ENCODE measurements at regions not wholly inside any gene's neighbourhood (a gene's known extent, or its start where the extent isn't known, plus 50 kb on each side); places are given as distances from the start of the nearest gene placed in this dataset.

DNA sequence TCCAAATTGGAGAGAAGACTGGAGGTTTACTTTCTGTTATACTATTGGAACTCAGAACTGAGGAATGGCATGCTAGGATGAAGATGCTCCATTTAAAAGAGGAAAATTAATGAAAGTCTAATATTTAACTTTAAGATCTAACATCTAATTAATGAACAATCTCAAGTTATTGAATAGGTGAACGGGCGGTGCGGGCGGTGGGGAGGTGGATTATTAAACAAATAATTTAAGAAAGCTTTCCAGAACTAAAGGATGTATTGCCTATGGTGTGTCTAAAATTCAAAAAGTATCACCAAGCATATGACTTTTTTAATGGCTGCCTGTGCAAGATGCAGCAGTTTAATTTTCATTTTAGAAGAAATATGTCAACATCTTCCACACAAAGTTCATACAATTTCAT lies 1747.1 kb upstream of the SEL1L start:
- no peak for TF ChIP-seq FOXP2 (optimal IDR thresholded peaks at IDR 0.05; ENCODE audit: borderline replicate concordance, extremely low read depth, extremely low read length, insufficient read depth)
- TF ChIP-seq, protein P1, sequence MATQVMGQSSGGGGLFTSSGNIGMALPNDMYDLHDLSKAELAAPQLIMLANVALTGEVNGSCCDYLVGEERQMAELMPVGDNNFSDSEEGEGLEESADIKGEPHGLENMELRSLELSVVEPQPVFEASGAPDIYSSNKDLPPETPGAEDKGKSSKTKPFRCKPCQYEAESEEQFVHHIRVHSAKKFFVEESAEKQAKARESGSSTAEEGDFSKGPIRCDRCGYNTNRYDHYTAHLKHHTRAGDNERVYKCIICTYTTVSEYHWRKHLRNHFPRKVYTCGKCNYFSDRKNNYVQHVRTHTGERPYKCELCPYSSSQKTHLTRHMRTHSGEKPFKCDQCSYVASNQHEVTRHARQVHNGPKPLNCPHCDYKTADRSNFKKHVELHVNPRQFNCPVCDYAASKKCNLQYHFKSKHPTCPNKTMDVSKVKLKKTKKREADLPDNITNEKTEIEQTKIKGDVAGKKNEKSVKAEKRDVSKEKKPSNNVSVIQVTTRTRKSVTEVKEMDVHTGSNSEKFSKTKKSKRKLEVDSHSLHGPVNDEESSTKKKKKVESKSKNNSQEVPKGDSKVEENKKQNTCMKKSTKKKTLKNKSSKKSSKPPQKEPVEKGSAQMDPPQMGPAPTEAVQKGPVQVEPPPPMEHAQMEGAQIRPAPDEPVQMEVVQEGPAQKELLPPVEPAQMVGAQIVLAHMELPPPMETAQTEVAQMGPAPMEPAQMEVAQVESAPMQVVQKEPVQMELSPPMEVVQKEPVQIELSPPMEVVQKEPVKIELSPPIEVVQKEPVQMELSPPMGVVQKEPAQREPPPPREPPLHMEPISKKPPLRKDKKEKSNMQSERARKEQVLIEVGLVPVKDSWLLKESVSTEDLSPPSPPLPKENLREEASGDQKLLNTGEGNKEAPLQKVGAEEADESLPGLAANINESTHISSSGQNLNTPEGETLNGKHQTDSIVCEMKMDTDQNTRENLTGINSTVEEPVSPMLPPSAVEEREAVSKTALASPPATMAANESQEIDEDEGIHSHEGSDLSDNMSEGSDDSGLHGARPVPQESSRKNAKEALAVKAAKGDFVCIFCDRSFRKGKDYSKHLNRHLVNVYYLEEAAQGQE (IDR thresholded peaks at IDR 0.05; ENCODE audit: insufficient read depth in 1 of 2, low read depth in 2 of 2, low read length in 2 of 2), result no peak
- no peak for TF ChIP-seq TAF1 (IDR thresholded peaks at IDR 0.05; ENCODE audit: borderline replicate concordance, insufficient read depth, low read length)
- no peak for TF ChIP-seq SIN3A (IDR thresholded peaks at IDR 0.05; ENCODE audit: borderline replicate concordance, insufficient read depth, low read length)
- TF ChIP-seq POLR2AphosphoS5 (IDR thresholded peaks at IDR 0.05; ENCODE audit: low read depth, low read length), result no peak

DNA sequence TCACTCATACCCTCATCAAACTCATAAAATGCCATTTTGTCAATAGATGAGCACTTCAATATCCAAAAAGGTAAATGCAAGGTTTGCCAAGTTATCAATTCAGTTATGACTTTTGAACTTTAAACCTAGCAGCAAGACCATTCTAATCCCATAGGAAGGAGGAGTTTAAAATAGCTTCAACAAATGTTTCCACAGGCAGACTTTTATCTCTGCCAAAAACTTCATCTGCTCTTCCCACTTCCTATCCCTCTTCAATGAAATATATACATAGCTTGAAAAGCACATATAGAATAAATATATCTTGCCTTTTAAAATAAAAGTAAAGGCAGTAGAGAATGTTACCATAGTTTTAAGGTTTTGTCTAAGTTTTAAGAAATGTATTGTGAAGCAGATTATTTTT lies 1749.1 kb upstream of the SEL1L start:
- TF ChIP-seq FOXP2 (optimal IDR thresholded peaks at IDR 0.05; ENCODE audit: borderline replicate concordance, extremely low read depth, extremely low read length, insufficient read depth), result no peak
- no peak for TF ChIP-seq TAF1 (IDR thresholded peaks at IDR 0.05; ENCODE audit: borderline replicate concordance, insufficient read depth, low read length)
- TF ChIP-seq POLR2AphosphoS5 (IDR thresholded peaks at IDR 0.05; ENCODE audit: low read depth, low read length), result no peak
- TF ChIP-seq SIN3A (IDR thresholded peaks at IDR 0.05; ENCODE audit: borderline replicate concordance, insufficient read depth, low read length), result no peak
- TF ChIP-seq, protein P1 (IDR thresholded peaks at IDR 0.05; ENCODE audit: insufficient read depth in 1 of 2, low read depth in 2 of 2, low read length in 2 of 2), result no peak

DNA sequence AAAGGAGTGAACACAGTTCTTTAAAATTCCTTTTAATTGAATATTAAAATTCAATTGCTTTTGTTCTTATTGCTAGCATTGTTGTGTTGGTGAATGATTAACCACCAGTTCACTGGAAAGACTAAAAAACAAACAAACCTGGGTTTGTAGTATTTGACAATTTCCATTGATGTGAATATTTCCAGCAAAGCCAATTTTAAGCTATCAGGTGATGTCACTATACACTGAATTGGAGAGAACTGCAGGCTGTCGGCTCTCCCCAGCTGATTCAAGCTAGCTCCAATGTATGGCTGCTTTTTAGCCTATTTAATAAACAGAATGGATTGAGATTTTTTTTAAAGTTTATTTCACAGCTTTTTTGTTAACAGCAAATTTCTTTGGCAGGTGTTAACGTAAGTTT lies 1753.6 kb upstream of the SEL1L start:
- TF ChIP-seq, protein P1 (IDR thresholded peaks at IDR 0.05; ENCODE audit: insufficient read depth in 1 of 2, low read depth in 2 of 2, low read length in 2 of 2), result no peak
- TF ChIP-seq SIN3A (IDR thresholded peaks at IDR 0.05; ENCODE audit: borderline replicate concordance, insufficient read depth, low read length), result no peak
- no peak for TF ChIP-seq TAF1 (IDR thresholded peaks at IDR 0.05; ENCODE audit: borderline replicate concordance, insufficient read depth, low read length)
- TF ChIP-seq FOXP2 (optimal IDR thresholded peaks at IDR 0.05; ENCODE audit: borderline replicate concordance, extremely low read depth, extremely low read length, insufficient read depth), result no peak
- no peak for TF ChIP-seq POLR2AphosphoS5 (IDR thresholded peaks at IDR 0.05; ENCODE audit: low read depth, low read length)

DNA sequence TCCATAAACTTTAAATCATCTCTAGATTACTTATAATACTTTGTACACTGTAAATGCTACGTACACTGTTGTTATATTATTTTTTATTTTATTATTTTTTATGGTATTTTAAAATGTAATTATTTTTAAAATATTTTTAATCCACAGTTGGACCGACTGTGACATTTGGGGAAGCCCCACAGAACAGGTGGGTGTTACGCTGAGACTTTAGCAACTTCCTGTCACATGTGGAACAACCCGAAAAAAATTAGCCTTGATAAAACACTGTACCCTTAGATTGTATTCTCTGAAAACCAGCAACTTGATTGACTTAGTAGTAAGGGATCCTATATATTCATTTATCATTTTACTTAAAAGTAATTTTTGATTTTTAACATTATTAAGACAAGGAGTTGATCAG lies 1755.7 kb upstream of the SEL1L start:
- TF ChIP-seq FOXP2 (optimal IDR thresholded peaks at IDR 0.05; ENCODE audit: borderline replicate concordance, extremely low read depth, extremely low read length, insufficient read depth) (no peak), SIN3A (IDR thresholded peaks at IDR 0.05; ENCODE audit: borderline replicate concordance, insufficient read depth, low read length) (no peak), POLR2AphosphoS5 (IDR thresholded peaks at IDR 0.05; ENCODE audit: low read depth, low read length) (no peak), TAF1 (IDR thresholded peaks at IDR 0.05; ENCODE audit: borderline replicate concordance, insufficient read depth, low read length) (no peak)
- TF ChIP-seq, protein P1 (IDR thresholded peaks at IDR 0.05; ENCODE audit: insufficient read depth in 1 of 2, low read depth in 2 of 2, low read length in 2 of 2), result no peak

DNA sequence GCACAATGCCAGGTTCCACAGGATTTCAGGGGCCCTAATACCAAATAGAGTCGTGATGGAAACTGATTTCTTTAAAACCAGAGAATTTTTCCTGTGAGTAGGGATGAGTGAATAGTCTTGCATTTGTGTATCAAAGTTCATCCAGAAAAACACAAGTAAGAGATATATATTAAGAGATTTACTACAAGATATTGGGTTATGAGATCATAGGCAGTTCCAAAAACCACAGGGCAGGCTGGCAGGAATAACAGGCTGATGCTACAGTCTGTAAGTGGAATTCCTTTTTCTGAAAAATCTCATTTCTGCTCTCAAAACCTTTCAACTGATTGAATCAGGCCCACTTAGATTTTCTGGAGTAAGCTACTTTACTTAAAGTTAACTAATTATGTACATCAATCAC lies 1756.2 kb upstream of the SEL1L start:
- TF ChIP-seq SIN3A (IDR thresholded peaks at IDR 0.05; ENCODE audit: borderline replicate concordance, insufficient read depth, low read length) (no peak), TAF1 (IDR thresholded peaks at IDR 0.05; ENCODE audit: borderline replicate concordance, insufficient read depth, low read length) (no peak), POLR2AphosphoS5 (IDR thresholded peaks at IDR 0.05; ENCODE audit: low read depth, low read length) (no peak), FOXP2 (optimal IDR thresholded peaks at IDR 0.05; ENCODE audit: borderline replicate concordance, extremely low read depth, extremely low read length, insufficient read depth) (no peak)
- TF ChIP-seq, protein P1 (IDR thresholded peaks at IDR 0.05; ENCODE audit: insufficient read depth in 1 of 2, low read depth in 2 of 2, low read length in 2 of 2), result no peak
